ENCODE measurements at regions not wholly inside any gene's neighbourhood (a gene's known extent, or its start where the extent isn't known, plus 50 kb on each side); places are given as distances from the start of the nearest gene placed in this dataset.

- H3K79me2 ChIP-seq (ENCODE audit: insufficient read depth): no peaks in the 10 kb centered on the region
- no peak for TF ChIP-seq CTCF (IDR thresholded peaks at IDR 0.05)
- TF ChIP-seq YY1 (IDR thresholded peaks at IDR 0.05; ENCODE audit: low read depth): no peak
- TF ChIP-seq EP300 (IDR thresholded peaks at IDR 0.05; ENCODE audit: borderline replicate concordance in 1 of 2, low read depth in 1 of 2, low read length in 1 of 2): no peak
- no peak for TF ChIP-seq RCOR1 (IDR thresholded peaks at IDR 0.05; ENCODE audit: low read length)
- TF ChIP-seq NFIC (IDR thresholded peaks at IDR 0.05; ENCODE audit: borderline replicate concordance): no peak
- no peak for TF ChIP-seq PBX3 (IDR thresholded peaks at IDR 0.05)
- no peak for TF ChIP-seq USF2 (IDR thresholded peaks at IDR 0.05; ENCODE audit: borderline replicate concordance, low read depth, low read length)
- no peak for TF ChIP-seq NRF1 (IDR thresholded peaks at IDR 0.05; ENCODE audit: low read depth, low read length)
- TF ChIP-seq SMC3 (IDR thresholded peaks at IDR 0.05; ENCODE audit: low read depth, low read length): no peak
- TF ChIP-seq SIN3A (IDR thresholded peaks at IDR 0.05; ENCODE audit: borderline replicate concordance, low read depth, low read length): no peak
- TF ChIP-seq ELF1 (IDR thresholded peaks at IDR 0.05): no peak
- TF ChIP-seq FOXM1 (IDR thresholded peaks at IDR 0.05; ENCODE audit: low read depth): no peak
- TF ChIP-seq POLR2AphosphoS5 (IDR thresholded peaks at IDR 0.05; ENCODE audit: low read depth, low read length): no peak
- no peak for TF ChIP-seq TEAD4 (IDR thresholded peaks at IDR 0.05; ENCODE audit: borderline replicate concordance, insufficient read depth)
- TF ChIP-seq TAF1 (IDR thresholded peaks at IDR 0.05; ENCODE audit: borderline replicate concordance, low read depth, low read length): no peak
- no peak for TF ChIP-seq USF1 (IDR thresholded peaks at IDR 0.05; ENCODE audit: borderline replicate concordance, low read depth)
- TF ChIP-seq RAD21 (IDR thresholded peaks at IDR 0.05; ENCODE audit: low read length): no peak
- no peak for TF ChIP-seq CHD2 (IDR thresholded peaks at IDR 0.05; ENCODE audit: low read length, partially characterized antibody)
- no peak for TF ChIP-seq RXRA (IDR thresholded peaks at IDR 0.05; ENCODE audit: borderline replicate concordance, low read depth)
- no peak for DNase-seq
- H3K9me3 ChIP-seq: no peaks in the 10 kb centered on the region
- H3K27ac ChIP-seq (ENCODE audit: low read depth in 2 of 2, low read length in 1 of 2): no peak overlapping the region
- H3K9me2 ChIP-seq: no peaks in the 10 kb centered on the region
- no peaks in the 10 kb centered on the region for H3K36me3 ChIP-seq (replicated peaks in 1 of 2; ENCODE audit: control insufficient read depth in 1 of 2, insufficient read depth in 2 of 2, low read length in 1 of 2)
- WGBS (ENCODE audit: low lambda C conversion rate): 0% methylated on average over 1 of the region's 1 CpG
- H3K4me2 ChIP-seq: no peak overlapping the region
- CTCF ChIA-PET: no interaction called here
- no peak overlapping the region for H3K9ac ChIP-seq
- H3F3A ChIP-seq (replicated peaks; ENCODE audit: insufficient read depth): no peaks in the 10 kb centered on the region
- no peak overlapping the region for H2AFZ ChIP-seq (ENCODE audit: low read depth)
- peaks cover 5% of the 10 kb centered on the region; the same call in 1 of the 2 replicates for H3K27me3 ChIP-seq (ENCODE audit: insufficient read depth)
- POLR2A ChIA-PET: no interaction called here
- no peaks in the 10 kb centered on the region for H4K20me1 ChIP-seq (ENCODE audit: insufficient read depth)
- H3K4me1 ChIP-seq (ENCODE audit: control insufficient read depth in 1 of 2, insufficient read depth in 2 of 2, low read depth in 1 of 2, low read length in 1 of 2): no peaks in the 10 kb centered on the region
- no peak overlapping the region for H3K4me3 ChIP-seq (ENCODE audit: low read depth in 2 of 2, low read length in 1 of 2)
Measured at GRCh38 chrX:39202641-39203040, 401.4 kb downstream of the MID1IP1 start.
